ENCODE measurements at regions not wholly inside any gene's neighbourhood (a gene's known extent, or its start where the extent isn't known, plus 50 kb on each side); places are given as distances from the start of the nearest gene placed in this dataset.

DNA sequence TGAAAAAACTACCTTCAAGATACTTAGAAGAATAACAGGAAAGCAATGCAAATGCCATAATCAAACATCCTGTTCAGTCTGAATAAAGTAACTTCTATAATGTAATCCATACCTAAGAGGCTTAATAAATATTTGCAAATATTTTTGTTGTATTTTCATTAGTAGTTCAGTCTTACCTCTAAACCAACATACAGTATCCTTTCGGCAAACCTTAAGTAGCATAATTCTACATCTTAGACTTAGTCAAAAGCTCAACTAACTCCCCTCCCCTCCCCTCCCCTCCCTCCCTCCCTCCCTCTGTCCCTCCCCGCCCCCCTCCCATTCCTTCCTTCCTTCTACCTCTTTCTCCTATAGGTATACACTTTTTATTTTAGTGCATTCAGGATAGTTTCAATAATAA lies 1373.2 kb downstream of the SUCLG1 start:
- no peak for DNase-seq

DNA sequence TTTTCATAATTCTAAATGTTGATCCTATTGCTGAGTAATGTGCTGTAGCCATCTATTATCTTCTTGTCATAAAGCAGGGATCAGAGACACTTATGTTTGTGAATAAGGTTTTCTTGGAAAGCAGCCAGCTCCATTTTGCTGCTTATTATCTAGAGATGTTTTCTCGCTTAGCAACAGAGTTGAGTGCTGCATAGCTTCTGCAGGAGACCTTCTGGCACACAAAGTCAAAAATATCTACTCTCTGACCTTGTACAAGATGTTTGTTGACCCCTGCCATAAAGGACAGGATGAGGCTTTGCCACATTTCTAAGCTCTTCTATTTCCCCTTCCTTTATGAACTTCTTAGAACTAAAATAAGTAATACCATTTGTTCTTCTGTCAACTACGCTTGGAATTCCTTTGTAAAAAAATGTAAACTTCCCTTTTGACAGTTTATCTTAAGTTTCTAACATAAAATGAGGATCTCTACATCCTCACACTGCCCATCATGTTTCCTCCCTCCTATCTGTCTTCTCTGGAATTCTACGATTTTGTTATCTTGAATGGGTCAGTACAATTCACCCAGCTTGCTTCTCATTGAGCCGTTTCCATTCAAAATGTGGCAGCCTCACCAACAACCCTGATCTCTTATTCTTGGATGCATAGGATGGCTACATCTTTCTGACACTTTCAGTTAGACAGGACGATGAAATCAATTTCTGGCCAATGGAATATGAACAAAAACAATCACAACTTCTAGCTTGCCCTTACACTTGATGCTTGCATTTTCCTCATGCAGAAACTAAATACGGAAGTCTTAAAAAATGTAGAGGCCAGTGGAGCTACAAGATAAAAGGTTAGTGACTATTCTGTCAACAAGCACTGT lies 1377.0 kb downstream of the SUCLG1 start:
- DNase-seq, result no peak

DNA sequence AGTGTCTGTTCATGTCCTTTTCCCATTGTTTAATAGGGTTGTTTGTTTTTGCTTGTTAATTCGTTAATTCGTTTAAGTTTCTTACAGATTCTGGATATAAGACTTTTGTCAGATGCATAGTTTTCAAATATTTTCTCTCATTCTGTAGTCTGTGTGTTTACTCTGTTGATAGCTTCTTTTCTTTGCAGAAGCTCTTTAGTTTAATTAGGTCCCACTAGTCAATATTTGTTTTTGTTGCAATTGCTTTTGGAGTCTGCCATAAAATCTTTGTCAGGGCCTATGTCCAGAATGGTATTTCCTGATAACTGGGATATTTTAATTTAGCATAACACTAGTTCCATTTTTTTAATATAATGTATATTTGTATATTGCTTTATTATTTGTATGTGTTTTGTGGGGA lies 1380.1 kb downstream of the SUCLG1 start:
- DNase-seq, result no peak

DNA sequence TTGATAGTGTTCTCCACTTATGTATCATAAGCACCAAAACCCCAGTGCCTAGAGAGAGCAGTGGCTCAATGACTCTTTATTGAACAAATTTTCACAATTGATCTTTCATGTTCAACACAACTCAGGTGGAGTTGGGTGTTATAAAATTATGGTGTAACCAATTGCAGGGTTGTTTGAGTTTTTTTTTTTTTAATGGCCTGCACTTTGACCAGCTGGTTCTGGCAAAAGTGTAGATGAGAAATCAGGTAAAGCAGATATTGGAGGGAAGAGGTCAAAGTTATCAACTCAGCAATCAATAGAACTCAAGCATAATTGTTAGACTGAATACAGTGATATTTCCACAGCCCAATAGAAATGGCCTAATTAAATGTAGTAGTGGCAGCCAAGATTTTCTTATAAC lies 1386.3 kb downstream of the SUCLG1 start:
- DNase-seq, result no peak

DNA sequence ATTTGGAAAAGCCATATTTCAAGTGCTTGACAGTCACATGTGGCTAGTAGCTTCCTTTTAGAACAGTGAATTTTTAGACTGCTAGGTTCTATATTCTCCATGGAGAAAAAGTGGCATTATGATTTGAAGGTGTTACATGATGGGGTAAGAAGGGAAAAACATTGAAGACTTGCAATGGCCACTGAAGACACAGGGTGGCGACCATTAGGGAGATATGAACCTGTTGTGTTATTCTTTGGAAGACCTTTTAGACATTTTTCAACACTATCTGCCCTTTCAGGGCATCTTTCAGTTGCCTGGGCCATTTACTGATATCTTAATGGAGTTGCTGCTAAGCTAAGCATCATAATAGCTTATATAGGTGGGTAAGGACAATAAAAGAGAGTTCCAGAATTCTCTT lies 1387.2 kb downstream of the SUCLG1 start:
- no peak for DNase-seq

DNA sequence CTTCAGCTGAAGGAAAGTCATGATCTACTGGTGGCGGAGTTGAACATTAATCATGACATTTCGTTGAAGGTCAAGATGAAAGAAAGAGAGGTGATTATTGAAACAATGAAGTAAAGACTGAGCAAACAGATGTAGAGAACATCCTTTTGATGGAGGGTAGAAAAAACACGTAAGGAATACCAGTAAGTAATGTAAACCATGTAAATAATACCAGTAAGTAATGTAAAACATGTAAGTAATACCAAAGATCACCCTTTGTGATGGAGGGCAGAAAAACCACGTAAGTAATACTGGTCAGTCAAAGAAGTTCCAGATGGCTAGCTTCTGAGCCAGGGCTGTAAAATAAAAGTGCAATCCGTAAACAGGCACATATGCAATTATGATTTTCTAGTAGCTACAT lies 1387.7 kb downstream of the SUCLG1 start:
- no peak for DNase-seq

DNA sequence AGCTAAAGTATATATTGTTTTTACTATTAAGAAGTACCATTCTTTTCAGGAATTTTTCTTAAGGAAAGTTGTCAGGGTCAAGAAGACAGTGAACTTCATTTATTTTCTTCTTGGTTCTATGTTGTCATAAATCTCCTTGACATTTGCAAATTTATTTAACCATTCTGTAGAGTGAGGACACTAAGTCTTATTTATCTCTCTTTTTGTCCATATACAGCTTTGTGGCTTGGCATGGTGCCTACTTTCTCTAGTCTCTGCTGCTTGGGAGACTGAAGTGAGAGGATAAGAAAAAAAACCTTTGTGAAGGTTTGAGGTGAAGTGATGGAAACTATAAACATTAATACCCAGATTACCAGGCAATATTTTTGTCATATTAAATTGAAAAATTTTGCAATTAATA lies 1389.4 kb downstream of the SUCLG1 start:
- DNase-seq, result no peak

DNA sequence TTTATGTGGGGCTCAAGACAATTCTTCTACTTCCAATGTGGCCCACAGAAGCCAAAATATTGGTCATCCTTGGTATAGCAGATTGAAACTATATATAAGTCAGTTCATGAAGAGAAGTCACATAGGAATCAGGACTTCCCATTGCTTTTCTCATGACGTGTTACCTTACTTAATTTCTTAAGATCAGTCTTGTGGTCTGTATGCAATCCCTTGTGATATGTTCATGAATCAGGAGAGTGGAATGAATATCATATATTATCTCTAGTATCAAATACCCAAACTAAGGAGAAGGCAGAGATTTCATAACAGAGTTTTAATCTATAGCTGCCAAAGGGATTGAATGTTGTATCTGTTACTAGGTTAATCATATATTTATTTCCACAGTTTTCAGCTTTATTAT lies 1390.4 kb downstream of the SUCLG1 start:
- DNase-seq, result no peak

DNA sequence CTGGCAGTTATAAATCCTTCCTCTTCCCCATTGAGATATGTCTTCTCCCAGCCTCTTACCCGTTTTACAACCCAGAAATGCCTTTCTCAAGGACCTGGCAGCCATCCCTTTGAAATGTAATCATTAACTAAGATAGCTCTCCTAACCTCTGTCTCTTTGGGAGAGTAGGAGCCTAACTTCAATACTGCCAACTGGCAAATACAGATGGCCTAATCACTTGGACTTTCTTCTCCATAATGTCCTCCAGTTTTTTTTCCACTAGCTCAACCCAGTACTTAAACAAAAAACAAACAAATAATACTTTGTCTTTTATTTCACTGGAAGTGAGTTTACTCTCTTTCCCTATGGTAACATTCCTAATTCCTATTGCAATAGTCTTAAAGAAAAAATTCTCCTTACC lies 1391.1 kb downstream of the SUCLG1 start:
- no peak for DNase-seq

DNA sequence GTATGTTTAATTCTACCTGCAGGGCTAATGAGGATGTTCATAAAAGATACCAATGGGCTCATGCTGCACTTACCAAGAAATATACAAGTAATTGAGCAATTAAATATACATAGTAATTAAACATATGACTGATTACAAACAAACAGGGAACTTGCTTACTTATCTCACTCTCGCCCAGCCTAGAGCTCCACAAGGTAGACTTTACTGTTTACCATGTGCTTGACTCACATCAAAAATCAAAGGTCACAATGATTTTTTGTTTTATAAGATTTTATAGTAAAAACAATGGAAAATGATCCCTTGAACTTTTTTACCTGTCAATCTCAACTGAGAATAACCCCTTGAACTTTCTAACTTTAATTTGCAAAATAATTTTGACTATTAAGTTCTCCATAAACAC lies 1395.1 kb downstream of the SUCLG1 start:
- DNase-seq, result no peak

DNA sequence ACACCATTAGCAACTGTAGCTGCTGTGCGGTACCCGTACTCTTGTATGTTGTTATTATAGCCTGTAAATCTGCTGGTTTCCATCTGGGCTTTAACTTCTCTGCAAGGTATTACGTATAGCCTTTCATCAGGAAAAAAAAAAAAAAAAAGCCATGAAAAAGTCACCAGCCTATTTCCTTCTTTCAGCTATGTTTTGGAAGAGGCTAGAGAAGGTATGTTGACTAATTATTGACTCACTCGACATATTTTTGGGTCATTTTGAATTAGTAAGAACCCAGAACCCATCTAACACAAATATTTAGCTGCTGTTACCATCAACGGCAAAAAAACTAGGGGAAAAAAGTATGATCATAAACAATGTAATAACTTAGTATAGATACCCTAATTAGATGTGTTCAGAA lies 1395.6 kb downstream of the SUCLG1 start:
- no peak for DNase-seq

DNA sequence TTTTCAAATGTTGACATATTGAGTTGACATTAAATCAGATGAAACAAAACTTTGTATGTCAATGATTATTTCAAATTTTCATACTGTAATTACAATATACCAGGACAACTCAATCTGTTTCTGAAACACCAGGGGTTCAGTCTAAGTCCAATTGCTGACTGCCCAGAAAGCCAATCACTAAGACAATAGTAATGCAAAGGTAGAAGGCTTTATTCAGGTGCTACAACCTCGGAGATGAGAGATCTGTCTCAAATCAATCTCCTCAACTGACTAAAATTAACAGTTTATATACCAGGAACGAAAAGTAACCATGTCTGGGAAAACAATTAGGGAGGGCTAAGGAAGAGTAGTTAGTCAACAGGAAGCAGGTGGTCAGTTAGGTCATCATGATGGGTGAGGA lies 1400.4 kb downstream of the SUCLG1 start:
- no peak for DNase-seq

DNA sequence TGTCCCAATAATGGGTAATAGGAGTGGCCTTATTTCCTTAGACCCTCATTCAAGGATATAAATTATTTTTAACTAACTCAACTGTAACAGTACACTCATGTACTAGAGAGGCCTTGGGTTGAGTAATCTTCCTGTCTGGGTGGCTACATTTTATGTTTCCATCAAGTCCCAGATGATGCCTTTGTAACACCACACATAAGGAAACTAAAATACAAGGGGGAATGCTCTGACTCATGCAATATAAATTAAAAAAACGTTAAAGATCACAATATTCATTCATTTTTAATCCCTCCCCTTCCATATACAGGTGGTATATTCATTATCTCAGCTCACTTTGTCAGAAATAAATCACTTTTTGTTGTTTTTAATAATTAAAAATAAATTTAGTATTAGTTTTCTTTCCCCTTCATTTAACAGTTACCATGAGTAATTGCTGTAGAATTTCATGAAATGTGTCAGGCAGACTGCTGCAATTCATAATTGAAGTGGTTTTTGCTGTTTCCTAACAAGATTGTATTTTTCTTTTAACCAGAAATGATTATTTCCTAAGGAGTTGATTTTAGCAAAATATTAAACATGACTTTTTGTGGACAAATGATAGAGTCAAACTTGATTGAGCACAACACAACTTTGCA lies 1403.6 kb downstream of the SUCLG1 start:
- no peak for DNase-seq

DNA sequence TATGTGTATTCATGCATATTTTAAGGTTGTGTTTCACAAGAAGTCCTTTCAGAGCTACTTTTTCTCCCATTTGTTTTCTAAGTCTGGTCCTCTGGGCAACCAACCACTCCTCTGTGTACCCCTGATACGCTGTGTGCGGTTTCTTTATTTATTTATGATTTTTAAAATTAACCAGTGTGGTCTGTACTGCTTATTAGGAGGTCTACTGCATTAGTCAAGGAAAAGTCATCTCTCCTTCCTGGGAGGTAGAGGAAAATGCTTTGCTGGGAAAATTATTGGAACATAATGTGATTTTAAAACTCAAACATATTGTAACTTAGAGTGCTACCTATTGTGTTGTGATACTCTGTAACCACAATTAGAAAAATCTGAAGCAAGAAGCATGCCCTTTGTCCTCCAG lies 1404.3 kb downstream of the SUCLG1 start:
- DNase-seq, result no peak

DNA sequence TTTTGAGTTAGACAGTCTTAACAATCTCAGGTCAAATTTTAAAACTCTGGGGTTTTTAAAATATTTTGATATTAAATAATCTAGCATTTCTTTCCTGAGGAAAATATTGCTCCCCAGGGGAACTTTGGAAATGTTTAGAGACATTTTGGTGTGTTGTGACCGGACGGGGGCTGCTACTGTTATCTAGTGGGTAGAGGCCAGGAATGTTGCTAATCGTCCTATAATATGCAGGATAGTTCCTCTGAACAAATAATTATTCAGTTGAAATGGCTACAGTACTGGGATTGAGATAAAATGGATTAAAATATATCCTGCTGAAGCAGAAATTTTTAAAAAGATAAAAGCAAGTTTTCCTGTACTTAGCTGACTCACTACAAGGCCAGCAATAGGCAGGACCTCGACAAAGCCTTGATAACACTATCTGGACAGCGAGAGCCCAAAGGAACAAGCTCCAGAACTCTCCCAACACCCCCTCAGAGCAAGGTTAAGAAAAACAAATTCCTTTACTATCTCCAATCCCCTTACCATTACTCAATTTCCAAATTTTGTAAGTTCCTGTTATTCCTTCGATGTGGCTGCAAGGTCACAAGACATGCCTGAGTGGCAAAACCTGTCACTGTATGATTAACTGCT lies 1407.4 kb downstream of the SUCLG1 start:
- DNase-seq, result no peak

DNA sequence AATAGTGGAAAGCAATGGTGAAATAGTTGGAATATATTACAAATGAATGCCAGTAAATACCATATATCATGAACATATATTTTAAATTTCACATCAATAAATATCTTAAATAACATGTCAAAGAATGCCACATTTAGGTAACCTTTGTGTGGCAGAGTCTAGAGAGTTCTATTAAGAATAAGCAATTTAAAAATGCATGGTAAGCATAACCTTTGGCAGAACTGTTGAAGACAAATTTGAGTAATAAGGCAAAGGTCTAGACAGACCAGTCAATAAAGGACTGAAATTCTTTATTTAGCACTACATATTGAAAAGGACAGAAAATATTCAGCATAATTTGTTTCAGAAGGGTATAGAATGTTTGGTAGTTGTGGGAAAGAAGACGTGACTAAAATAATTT lies 1417.0 kb downstream of the SUCLG1 start:
- DNase-seq, result no peak

DNA sequence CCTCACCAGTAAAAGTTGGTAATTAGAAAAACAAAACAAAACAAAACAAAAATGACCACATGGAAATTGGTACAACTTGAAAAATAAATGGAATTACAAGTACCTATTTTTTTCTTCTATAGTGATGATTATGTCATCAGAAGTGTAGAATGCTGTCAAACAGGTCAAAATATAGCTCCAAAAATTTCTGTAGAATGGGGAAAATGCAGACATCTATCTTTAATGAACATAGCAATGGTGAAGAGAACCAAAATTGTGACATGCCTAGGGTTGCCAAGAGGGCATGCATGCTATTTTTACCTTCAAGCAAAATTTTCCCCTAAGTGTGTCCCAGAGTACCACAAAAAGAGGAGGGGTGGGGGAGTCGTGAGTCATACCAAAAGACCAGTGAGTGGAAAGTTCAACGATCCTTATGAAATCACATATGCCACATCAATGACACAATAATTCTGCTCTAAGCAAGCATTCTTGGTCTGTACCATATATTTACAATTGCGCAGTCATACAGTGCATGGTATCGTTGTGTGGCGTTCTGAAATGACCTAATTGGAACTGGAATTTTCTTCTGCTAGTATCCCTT lies 1436.4 kb downstream of the SUCLG1 start:
- no peak for DNase-seq

DNA sequence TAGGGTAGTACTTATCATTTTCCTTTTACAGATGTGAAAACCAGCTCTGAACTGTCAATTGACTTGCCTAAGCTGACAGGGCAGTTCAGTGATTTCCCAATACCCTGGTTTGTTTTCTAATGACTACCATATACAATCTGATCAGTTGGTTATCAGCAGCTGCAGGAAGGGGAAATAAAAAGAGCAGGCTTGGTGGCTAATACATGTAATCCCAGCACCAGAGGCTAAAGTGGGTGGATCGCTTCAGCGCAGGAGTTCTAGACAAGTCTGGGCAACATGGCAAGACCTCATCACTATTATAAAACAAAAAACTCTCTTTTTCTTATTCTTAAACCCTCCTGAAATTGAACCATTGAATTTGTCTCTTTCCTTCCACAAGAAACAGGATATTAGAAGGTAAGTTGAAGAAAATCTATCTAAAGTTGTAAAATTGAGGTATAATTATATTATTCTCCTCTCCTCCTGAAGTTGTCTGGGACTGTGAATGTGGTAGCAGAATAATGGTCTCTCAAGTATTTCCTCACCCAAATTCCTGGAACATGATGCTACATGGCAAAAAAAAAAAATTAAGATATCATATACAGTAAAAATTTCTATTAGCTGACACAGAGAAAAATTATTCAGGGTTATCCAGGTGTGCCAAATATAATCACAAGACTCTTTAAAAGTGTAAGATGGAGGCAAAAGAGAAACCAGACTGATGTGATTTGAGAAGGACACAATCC lies 1441.6 kb downstream of the SUCLG1 start:
- no peak for DNase-seq

DNA sequence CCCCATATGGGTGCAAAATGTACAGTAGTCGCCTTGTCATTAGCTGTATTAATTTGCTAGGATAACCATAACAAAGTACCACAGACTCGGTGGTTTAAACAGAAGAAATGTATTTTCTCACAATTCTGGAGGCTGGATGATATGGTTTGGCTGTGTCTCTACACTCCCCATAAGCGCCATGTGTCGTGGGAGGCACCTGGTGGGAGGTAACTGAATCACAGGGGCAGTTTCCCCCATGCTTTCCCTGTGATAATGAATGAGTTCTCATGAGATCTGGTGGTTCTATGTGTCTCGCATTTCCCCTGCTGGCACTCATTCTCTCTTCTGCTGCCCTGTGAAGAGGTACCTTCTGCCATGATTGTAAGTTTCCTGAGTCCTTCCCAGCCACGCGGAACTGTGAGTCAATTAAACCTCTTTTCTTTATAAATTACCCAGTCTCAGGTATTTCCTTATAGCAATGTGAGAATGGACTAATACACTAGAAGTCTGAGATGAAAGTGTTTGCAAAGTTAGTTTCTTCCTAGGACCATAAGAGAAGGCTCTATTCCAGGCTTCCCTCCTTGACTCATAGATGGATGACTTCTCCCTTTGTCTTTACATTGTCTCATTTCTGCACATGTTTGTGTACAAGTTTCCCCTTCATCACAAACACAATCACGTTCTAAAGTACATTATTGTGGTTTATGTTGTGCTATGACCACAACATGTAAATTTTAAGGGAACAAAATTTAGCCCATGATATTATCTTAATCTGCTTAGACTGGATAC lies 1442.6 kb downstream of the SUCLG1 start:
- no peak for DNase-seq

DNA sequence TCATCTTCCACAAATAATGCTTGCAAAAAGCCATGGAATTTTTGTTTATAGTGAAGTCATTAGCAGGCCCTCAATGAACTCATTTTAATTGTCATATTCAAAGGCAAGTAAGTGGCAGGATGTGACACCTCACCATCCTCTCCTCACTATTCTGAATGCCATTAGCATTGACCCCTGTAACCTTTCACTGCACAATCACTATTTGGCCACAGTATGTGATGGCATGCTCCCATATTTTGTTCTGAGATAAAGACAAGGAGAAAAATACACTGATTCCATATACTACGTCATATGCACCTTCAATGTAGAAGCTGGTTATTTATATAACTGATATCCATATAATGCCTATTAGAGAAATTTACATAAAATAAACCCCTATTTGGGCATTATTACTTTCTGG lies 1443.2 kb downstream of the SUCLG1 start:
- DNase-seq, result no peak

DNA sequence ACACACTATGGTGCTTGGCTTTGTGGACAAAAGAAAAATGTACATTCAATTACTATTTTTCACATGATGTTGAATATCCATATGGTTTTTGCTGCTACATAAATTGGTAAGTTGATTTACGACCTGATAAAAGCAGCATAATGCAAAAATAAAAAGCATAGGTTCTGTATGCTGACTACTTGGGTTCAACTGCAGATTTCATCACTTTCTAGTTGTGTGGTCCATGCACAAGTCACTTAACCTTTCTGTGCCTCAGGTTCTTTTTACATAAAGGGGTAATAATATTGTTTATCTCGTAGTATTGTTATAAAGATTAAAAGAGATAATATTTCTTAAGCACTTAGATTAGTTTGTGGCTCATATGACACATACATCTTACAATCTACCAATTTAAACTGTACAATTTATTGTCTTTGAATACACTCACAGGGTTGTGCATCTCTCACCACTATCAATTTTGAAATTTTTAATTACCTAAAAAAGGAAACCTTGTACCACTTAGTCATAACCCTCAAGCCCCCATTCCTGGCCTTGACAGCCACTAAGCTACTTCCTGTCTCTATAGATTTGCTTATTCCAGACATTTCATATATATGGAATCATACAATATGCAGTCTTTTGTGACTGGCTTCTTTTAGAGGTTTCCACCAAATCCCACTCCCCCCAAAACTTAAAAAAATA lies 1443.9 kb downstream of the SUCLG1 start:
- DNase-seq, result no peak

DNA sequence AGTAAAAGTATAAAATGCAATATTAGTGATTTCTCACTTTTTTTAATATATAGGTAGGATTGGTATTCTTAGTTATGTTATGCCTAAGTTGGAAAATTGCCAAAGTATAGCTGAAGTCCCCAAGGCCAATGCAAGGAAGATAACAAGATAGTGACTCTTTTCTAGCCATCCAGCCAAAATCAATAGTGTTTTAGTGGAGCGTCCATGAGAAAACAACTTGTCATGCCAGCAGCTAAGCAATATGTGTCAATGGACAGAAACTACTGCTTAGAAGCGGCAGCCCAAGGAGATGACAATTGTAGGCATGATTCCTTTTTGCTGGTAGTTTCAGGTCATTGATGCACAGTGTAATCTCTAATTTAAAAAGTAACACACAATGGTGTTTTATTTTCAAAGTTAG lies 1444.6 kb downstream of the SUCLG1 start:
- no peak for DNase-seq
